B cell (primary cell): ENCODE measurements at regions not wholly inside any gene's neighbourhood (a gene's known extent, or its start where the extent isn't known, plus 50 kb on each side); places are given as distances from the start of the nearest gene placed in this dataset.

ENCODE experiments used
- ATAC-seq: fragments of 200-7000 bp; cut with Tn5 transposase; one replicate; pipeline ENCODE4 v1.10.0; 2021; ENCODE audit warnings: low read depth, mild to moderate bottlenecking, moderate number of reproducible peaks, moderate library complexity
- CTCF ChIA-PET: fragments of 350-600 bp; sonication (Branson Sonifier 250); formaldehyde crosslinking; loops from one replicate; lab custom pipeline; 2021; ENCODE audit warnings: antibody characterized with exemption, inconsistent platforms; lab: Charles Lee
- POLR2A ChIA-PET: fragments of 350-600 bp; sonication (Branson Sonifier 250); formaldehyde crosslinking; loops from one replicate; lab custom pipeline; 2021; ENCODE audit warnings: antibody characterized with exemption; lab: Charles Lee
- DNase-seq: peaks from one replicate; pipeline ENCODE4 v3.0.0; 2013
- H2AFZ ChIP-seq: 2 replicates; pipeline ENCODE4 v1.6.1; 2012; ENCODE audit warnings: mild to moderate bottlenecking, low read depth, low read length; ENCODE audit not compliant: insufficient read depth, poor library complexity, severe bottlenecking
- H3K27ac ChIP-seq, 2 donors: 1 replicate in 1 of 2; 2 replicates in 1 of 2; pipeline ENCODE4 v1.5.1; 2012 to 2013; ENCODE audit warnings: low read length in 2 of 2, mild to moderate bottlenecking in 2 of 2, moderate library complexity in 1 of 2
- H3K27me3 ChIP-seq, 4 experiments: fragments of 200-600 bp in 1 of 4; sonication (generic) in 1 of 4; replicated peaks in 1 of 4; 1 replicate in 2 of 4; 2 replicates in 2 of 4; pipeline versions ENCODE4 v1.6.1 to v1.7.0; 2013 to 2016; ENCODE audit warnings: low read length in 3 of 4, mild to moderate bottlenecking in 2 of 4, mixed read lengths in 1 of 4, moderate library complexity in 1 of 4; ENCODE audit not compliant: insufficient read depth in 4 of 4, control insufficient read depth in 3 of 4; ENCODE audit errors: control extremely low read depth in 1 of 4
- H3K36me3 ChIP-seq, 2 experiments: replicated peaks in 1 of 2; 1 replicate in 1 of 2; 2 replicates in 1 of 2; pipeline versions ENCODE4 v1.6.1 to v1.7.1; 2013; ENCODE audit warnings: low read length in 1 of 2; ENCODE audit not compliant: insufficient read depth in 2 of 2, control insufficient read depth in 1 of 2; ENCODE audit errors: control extremely low read depth in 1 of 2, extremely low read depth in 1 of 2
- H3K4me1 ChIP-seq, 2 donors: fragments of 200-600 bp in 1 of 2; sonication (generic) in 1 of 2; 1 replicate in 1 of 2; 2 replicates in 1 of 2; pipeline versions ENCODE4 v1.5.1 to v1.6.1; 2013 to 2017; ENCODE audit warnings: low read length in 2 of 2; ENCODE audit not compliant: control insufficient read depth in 2 of 2, insufficient read depth in 2 of 2
- H3K4me2 ChIP-seq: replicated peaks from 2 replicates; pipeline ENCODE3; 2012; ENCODE audit warnings: mild to moderate bottlenecking, low read depth, low read length; ENCODE audit not compliant: poor library complexity, severe bottlenecking
- H3K4me3 ChIP-seq, 5 experiments: fragments of 200-600 bp in 1 of 5; sonication (generic) in 1 of 5; 1 replicate in 3 of 5; 2 replicates in 2 of 5; pipeline versions ENCODE4 v1.5.1 to v1.7.0; 2011 to 2016; ENCODE audit warnings: low read length in 4 of 5, mild to moderate bottlenecking in 4 of 5, low read depth in 2 of 5, control low read depth in 1 of 5, moderate library complexity in 1 of 5; ENCODE audit not compliant: insufficient read depth in 1 of 5; ENCODE audit errors: control extremely low read depth in 1 of 5, extremely low read depth in 1 of 5
- H3K79me2 ChIP-seq: fragments of 200-600 bp; sonication (generic); one replicate; pipeline ENCODE4 v1.6.0; 2016; ENCODE audit warnings: low read length; ENCODE audit not compliant: control insufficient read depth, insufficient read depth
- H3K9ac ChIP-seq: fragments of 200-600 bp; sonication (generic); 2 replicates; pipeline ENCODE4 v1.6.1; 2017; ENCODE audit warnings: mild to moderate bottlenecking, low read length, moderate library complexity
- H3K9me3 ChIP-seq, 3 donors: one replicate each; pipeline versions ENCODE4 v1.6.1 to v1.7.1; 2013; ENCODE audit warnings: low read length in 2 of 3; ENCODE audit not compliant: control insufficient read depth in 2 of 3, insufficient read depth in 1 of 3; ENCODE audit errors: control extremely low read depth in 1 of 3
- H4K20me1 ChIP-seq: 2 replicates; pipeline ENCODE4 v1.6.0; 2012; ENCODE audit warnings: mild to moderate bottlenecking, low read length; ENCODE audit not compliant: insufficient read depth, control insufficient read depth, poor library complexity, severe bottlenecking
- H3K27ac Mint-ChIP-seq: one replicate; pipeline ENCODE4 v1.8.0; 2021; ENCODE audit warnings: mixed read lengths
- H3K27me3 Mint-ChIP-seq: one replicate; pipeline ENCODE4 v1.8.0; 2021; ENCODE audit warnings: mixed read lengths
- H3K4me1 Mint-ChIP-seq: one replicate; pipeline ENCODE4 v1.8.0; 2021; ENCODE audit warnings: mixed read lengths
- H3K4me3 Mint-ChIP-seq: one replicate; pipeline ENCODE4 v1.8.0; 2021; ENCODE audit warnings: mixed read lengths
- H3K9me3 Mint-ChIP-seq: one replicate; pipeline ENCODE4 v1.8.0; 2022; ENCODE audit warnings: mixed read lengths; ENCODE audit not compliant: insufficient read depth
- CTCF ChIP-seq: fragments of 200-600 bp; IDR thresholded peaks from one replicate; pipeline ENCODE4 v1.8.0; 2022; ENCODE audit warnings: antibody characterized with exemption, mild to moderate bottlenecking
- EZH2 ChIP-seq: IDR thresholded peaks from 2 replicates; pipeline ENCODE4 v1.6.1; 2012; ENCODE audit warnings: borderline replicate concordance, low read depth, mild to moderate bottlenecking, moderate library complexity, low read length; ENCODE audit not compliant: insufficient read depth, poor library complexity, severe bottlenecking
- WGBS: methylation state at CpG from one replicate; pipeline ENCODE4 v1.1.5; 2013; ENCODE audit warnings: missing lambda C conversion rate; ENCODE audit not compliant: insufficient coverage; 5-methylcytosine and 5-hydroxymethylcytosine counted together
- intact Hi-C: fragments of 100-400 bp; cut with micrococcal nuclease; formaldehyde crosslinking; loops from one replicate; pipeline ENCODE4 v1.10.0; 2022

GRCh38 chr3:25019506-25019905 lies 408.6 kb upstream of the RARB start:
- ATAC-seq = no peak

GRCh38 chr3:25021816-25022215 lies 406.2 kb upstream of the RARB start:
- Mint-ChIP-seq H3K9me3 (no peaks in the 10 kb centered on the region), H3K27me3 (no peaks in the 10 kb centered on the region), H3K4me1 (no peaks in the 10 kb centered on the region), H3K27ac (no peak overlapping the region), H3K4me3 (no peak overlapping the region)
- no peaks in the 10 kb centered on the region for H3K27me3 ChIP-seq
- no peak for ATAC-seq
- no peak overlapping the region for H3K4me3 ChIP-seq
- DNase-seq = no peak
- H3K4me2 ChIP-seq = no peak overlapping the region
- CTCF ChIA-PET = no interaction called here
- TF ChIP-seq EZH2 (no peak), CTCF (no peak)
- no peak overlapping the region for H2AFZ ChIP-seq
- intact Hi-C loops = no loop called here
- no peaks in the 10 kb centered on the region for H3K79me2 ChIP-seq
- H4K20me1 ChIP-seq = no peaks in the 10 kb centered on the region
- no peak overlapping the region for H3K27ac ChIP-seq
- no CpG with 5 or more reads among the region's 3 CpGs for WGBS
- no peak overlapping the region for H3K9ac ChIP-seq
- H3K9me3 ChIP-seq = no peaks in the 10 kb centered on the region
- no peaks in the 10 kb centered on the region for H3K4me1 ChIP-seq
- POLR2A ChIA-PET = no interaction called here
- no peaks in the 10 kb centered on the region for H3K36me3 ChIP-seq

More at GRCh38 chr3:25019506-25019905, 408.6 kb upstream of the RARB start:
- POLR2A ChIA-PET = no interaction called here
- Histone ChIP-seq H2AFZ (no peak overlapping the region), H3K27me3 (no peaks in the 10 kb centered on the region), H3K9me3 (no peaks in the 10 kb centered on the region), H3K79me2 (no peaks in the 10 kb centered on the region), H3K27ac (no peak overlapping the region), H3K4me1 (no peaks in the 10 kb centered on the region), H3K4me3 (no peak overlapping the region), H3K9ac (no peak overlapping the region), H3K4me2 (no peak overlapping the region), H3K36me3 (no peaks in the 10 kb centered on the region), H4K20me1 (no peaks in the 10 kb centered on the region)
- no peaks in the 10 kb centered on the region for H3K27me3 Mint-ChIP-seq
- no peaks in the 10 kb centered on the region for H3K4me1 Mint-ChIP-seq
- no peak for TF ChIP-seq EZH2
- no peak for TF ChIP-seq CTCF
- no peak overlapping the region for H3K27ac Mint-ChIP-seq
- no peaks in the 10 kb centered on the region for H3K9me3 Mint-ChIP-seq
- DNase-seq = no peak
- intact Hi-C loops = no loop called here
- CTCF ChIA-PET = no interaction called here
- H3K4me3 Mint-ChIP-seq = no peak overlapping the region
- 63% methylated on average over 1 of the region's 2 CpGs for WGBS
